Activated T-helper 1 cell treated with anti-CD3 and anti-CD28 coated beads, Interleukin-12 subunit alpha, Interleukin-12 subunit beta, Interleukin-2, Interleukin-4 antibody, amounts not matched to agents 30 ng/mL and 10 ng/mL and 1 ng/mL, durations not matched to agents 14 hours and 24 hours and 36 hours (primary cell): ENCODE measurements at regions not wholly inside any gene's neighbourhood (a gene's known extent, or its start where the extent isn't known, plus 50 kb on each side); places are given as distances from the start of the nearest gene placed in this dataset.
A peak's percentile ranks its signal among the peaks of the same experiment; 100 is the strongest.

Experiments
- DNase-seq: peaks from one replicate; pipeline ENCODE4 v3.0.0; 2021; ENCODE audit warnings: low spot score
- H3K27ac Mint-ChIP-seq: one replicate; pipeline ENCODE4 v1.8.0; 2021; ENCODE audit warnings: mild to moderate bottlenecking, mixed read lengths
- H3K27me3 Mint-ChIP-seq: one replicate; pipeline ENCODE4 v1.8.0; 2022; ENCODE audit warnings: mild to moderate bottlenecking, moderate library complexity, mixed read lengths; ENCODE audit not compliant: insufficient read depth
- H3K36me3 Mint-ChIP-seq: one replicate; pipeline ENCODE4 v1.8.0; 2021; ENCODE audit warnings: low read depth, mixed read lengths
- H3K4me1 Mint-ChIP-seq: one replicate; pipeline ENCODE4 v1.8.0; 2021; ENCODE audit warnings: low read depth, mixed read lengths
- H3K4me3 Mint-ChIP-seq: one replicate; pipeline ENCODE4 v1.8.0; 2021; ENCODE audit warnings: mild to moderate bottlenecking, moderate library complexity, mixed read lengths
- H3K9me3 Mint-ChIP-seq: one replicate; pipeline ENCODE4 v1.8.0; 2021; ENCODE audit warnings: mixed read lengths
- intact Hi-C: fragments of 100-400 bp; cut with micrococcal nuclease; formaldehyde crosslinking; loops from one replicate; pipeline ENCODE4 v1.15.1; 2024

GRCh38 chr10:33126742-33127141, 168.7 kb upstream of the ITGB1 start:
- H3K36me3 Mint-ChIP-seq: no peaks in the 10 kb centered on the region
- peak overlapping the region; percentile 80 for H3K27ac Mint-ChIP-seq
- no peaks in the 10 kb centered on the region for H3K27me3 Mint-ChIP-seq
- H3K9me3 Mint-ChIP-seq: no peaks in the 10 kb centered on the region
- intact Hi-C loops: loop anchor here (1.0 kb wide), 1 partner anchor 8 kb away; no protein-coding TSS in a partner anchor
- DNase-seq: no peak
- H3K4me1 Mint-ChIP-seq: peaks cover 28% of the 10 kb centered on the region
- no peak overlapping the region for H3K4me3 Mint-ChIP-seq

DNA sequence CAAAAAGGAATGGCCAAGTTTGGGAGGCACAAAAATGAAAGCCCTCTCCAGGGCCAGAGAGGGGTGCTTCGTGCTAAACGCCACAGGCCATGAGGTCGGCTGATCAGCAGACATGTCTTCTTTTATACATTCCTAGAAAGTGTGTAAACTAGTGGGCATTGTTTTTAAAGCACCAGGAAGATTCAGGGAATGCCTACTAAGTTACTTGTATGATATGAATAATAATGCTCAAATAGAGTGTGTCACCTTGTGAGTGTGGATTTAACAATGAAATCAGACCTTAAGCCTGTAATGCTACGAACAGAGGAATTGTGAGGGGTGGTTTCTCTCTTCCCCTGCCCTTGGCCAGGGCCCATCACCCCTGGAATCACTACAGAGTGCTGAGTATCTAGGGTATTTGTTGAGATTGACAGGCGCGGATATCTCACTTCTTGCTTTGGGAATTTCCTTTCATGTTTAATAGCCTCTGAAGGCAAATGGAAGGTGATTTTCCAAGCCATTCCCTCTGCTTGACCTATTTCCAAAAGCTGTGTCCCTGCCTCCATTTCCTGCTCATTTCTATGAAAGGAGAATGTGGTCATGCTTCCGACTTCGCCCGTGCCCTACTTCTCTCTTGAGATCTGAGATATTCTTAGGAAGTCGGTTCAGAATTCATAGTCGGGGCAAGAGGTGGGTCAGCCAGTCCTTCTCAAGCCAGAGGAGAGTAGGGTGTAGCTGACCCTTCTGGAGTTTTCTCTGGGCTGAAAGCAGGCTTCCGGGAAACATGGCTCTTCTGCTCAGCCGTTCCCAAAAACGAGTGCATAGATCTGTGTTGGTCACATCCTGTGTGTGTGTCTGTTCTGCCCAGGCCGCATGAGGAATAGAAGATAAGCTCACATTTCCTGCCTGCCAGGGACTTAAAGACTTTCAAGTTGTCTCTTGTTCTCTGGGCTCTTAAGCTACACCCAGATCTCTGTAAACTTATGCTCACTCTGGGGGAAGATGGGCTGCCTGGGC, 167.8 kb upstream of the ITGB1 start:
- Mint-ChIP-seq H3K27me3 (no peaks in the 10 kb centered on the region), H3K36me3 (no peaks in the 10 kb centered on the region), H3K27ac (peak overlapping the region; percentile 80), H3K9me3 (no peaks in the 10 kb centered on the region), H3K4me1 (peaks cover 31% of the 10 kb centered on the region), H3K4me3 (peak overlapping the region; percentile 28)
- intact Hi-C loops: loop anchor here (1.0 kb wide), 1 partner anchor 8 kb away; no protein-coding TSS in a partner anchor
- DNase-seq: peak; percentile 24

DNA sequence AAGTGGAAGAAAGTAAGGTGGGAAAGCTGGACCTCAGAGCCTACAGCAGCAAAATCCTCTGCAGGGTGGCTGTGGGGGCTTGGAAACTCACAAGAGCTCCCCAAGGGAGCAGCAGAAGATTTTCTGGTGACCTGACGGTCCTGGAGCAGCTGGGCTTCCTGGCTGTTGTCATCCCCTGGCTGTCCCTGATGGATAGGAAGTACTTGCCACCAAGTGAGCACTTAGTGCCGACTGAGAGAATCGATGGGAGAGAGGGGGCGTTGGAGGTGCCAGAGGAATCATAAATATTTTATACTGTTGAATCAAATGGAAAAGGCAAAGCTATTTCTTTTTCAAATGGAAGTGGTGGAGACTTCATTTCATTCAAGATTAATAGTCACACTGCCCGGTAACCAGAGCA, 167.1 kb upstream of the ITGB1 start:
- no peak overlapping the region for H3K4me3 Mint-ChIP-seq
- DNase-seq: no peak
- no peak overlapping the region for H3K27ac Mint-ChIP-seq
- H3K9me3 Mint-ChIP-seq: no peaks in the 10 kb centered on the region
- H3K27me3 Mint-ChIP-seq: no peaks in the 10 kb centered on the region
- intact Hi-C loops: no loop called here
- no peaks in the 10 kb centered on the region for H3K36me3 Mint-ChIP-seq
- peaks cover 36% of the 10 kb centered on the region for H3K4me1 Mint-ChIP-seq

DNA sequence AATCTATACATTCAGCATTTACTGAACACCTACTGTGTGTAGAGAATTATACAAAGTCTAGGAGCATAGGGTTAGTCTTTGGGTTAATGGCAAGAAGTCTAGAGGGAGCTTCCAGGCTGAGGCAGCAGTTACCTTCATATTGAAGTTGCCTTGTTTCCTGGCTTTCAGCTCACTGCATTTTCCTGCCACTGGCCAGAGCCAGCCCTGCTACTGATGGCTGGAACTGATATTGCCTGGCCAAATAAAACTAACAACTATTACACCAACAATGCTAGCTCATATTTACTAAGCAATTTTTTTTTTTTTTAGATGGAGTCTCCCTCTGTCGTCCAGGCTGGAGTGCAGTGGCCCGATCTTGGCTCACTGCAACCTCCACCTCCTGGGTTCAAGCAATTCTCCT, 165.7 kb upstream of the ITGB1 start:
- peaks cover 41% of the 10 kb centered on the region for H3K4me1 Mint-ChIP-seq
- no peak overlapping the region for H3K4me3 Mint-ChIP-seq
- H3K27me3 Mint-ChIP-seq: no peaks in the 10 kb centered on the region
- intact Hi-C loops: no loop called here
- H3K9me3 Mint-ChIP-seq: no peaks in the 10 kb centered on the region
- DNase-seq: no peak
- H3K27ac Mint-ChIP-seq: no peak overlapping the region
- no peaks in the 10 kb centered on the region for H3K36me3 Mint-ChIP-seq

- Mint-ChIP-seq H3K9me3 (no peaks in the 10 kb centered on the region), H3K27ac (peak overlapping the region; percentile 13), H3K4me1 (peaks cover 45% of the 10 kb centered on the region), H3K4me3 (no peak overlapping the region), H3K27me3 (no peaks in the 10 kb centered on the region), H3K36me3 (no peaks in the 10 kb centered on the region)
- intact Hi-C loops: no loop called here
- DNase-seq: no peak
These were observed 164.2 kb upstream of the ITGB1 start for GRCh38 chr10:33122014-33122809.

- intact Hi-C loops: loop anchor here (1.0 kb wide), 6 partner anchors 14 to 742 kb away; no protein-coding TSS in a partner anchor
- peaks cover 45% of the 10 kb centered on the region for H3K4me1 Mint-ChIP-seq
- H3K36me3 Mint-ChIP-seq: no peaks in the 10 kb centered on the region
- no peaks in the 10 kb centered on the region for H3K9me3 Mint-ChIP-seq
- DNase-seq: no peak
- peak overlapping the region; percentile 2 for H3K4me3 Mint-ChIP-seq
- no peaks in the 10 kb centered on the region for H3K27me3 Mint-ChIP-seq
- peak overlapping the region; percentile 57 for H3K27ac Mint-ChIP-seq
These were observed 162.7 kb upstream of the ITGB1 start for GRCh38 chr10:33120700-33121099.

DNA sequence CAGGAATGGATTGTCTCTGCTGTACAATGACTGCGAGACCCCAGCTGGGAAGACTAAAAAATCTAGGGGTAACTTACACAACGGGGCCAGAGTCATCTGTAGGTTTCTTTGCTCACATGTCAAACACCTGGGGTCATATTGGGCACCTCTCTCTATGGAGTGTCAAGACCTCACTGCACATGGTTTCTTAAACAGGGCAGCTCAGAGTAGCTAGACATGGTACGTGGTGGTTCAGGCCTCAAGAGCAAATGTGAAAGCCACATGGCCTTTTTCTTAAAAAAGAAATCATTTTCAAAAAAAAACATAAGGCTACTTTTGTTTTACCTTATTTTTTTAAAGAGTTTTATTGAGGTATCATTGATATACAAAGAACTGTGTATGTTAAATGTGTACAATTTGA, 162.2 kb upstream of the ITGB1 start:
- no peaks in the 10 kb centered on the region for H3K9me3 Mint-ChIP-seq
- DNase-seq: no peak
- intact Hi-C loops: loop anchor here (1.0 kb wide), 6 partner anchors 14 to 742 kb away; no protein-coding TSS in a partner anchor
- peak overlapping the region; percentile 57 for H3K27ac Mint-ChIP-seq
- peaks cover 44% of the 10 kb centered on the region for H3K4me1 Mint-ChIP-seq
- no peaks in the 10 kb centered on the region for H3K27me3 Mint-ChIP-seq
- H3K36me3 Mint-ChIP-seq: no peaks in the 10 kb centered on the region
- H3K4me3 Mint-ChIP-seq: no peak overlapping the region

- H3K4me3 Mint-ChIP-seq: no peak overlapping the region
- no peak for DNase-seq
- H3K36me3 Mint-ChIP-seq: no peaks in the 10 kb centered on the region
- no peak overlapping the region for H3K27ac Mint-ChIP-seq
- H3K27me3 Mint-ChIP-seq: no peaks in the 10 kb centered on the region
- H3K4me1 Mint-ChIP-seq: peaks cover 54% of the 10 kb centered on the region
- intact Hi-C loops: no loop called here
- H3K9me3 Mint-ChIP-seq: no peaks in the 10 kb centered on the region
These were observed 159.8 kb upstream of the ITGB1 start for GRCh38 chr10:33117816-33118215.

- Mint-ChIP-seq H3K36me3 (no peaks in the 10 kb centered on the region), H3K4me1 (peaks cover 60% of the 10 kb centered on the region), H3K9me3 (no peaks in the 10 kb centered on the region), H3K27me3 (no peaks in the 10 kb centered on the region), H3K4me3 (no peak overlapping the region), H3K27ac (no peak overlapping the region)
- intact Hi-C loops: no loop called here
- DNase-seq: no peak
These were observed 159.2 kb upstream of the ITGB1 start for GRCh38 chr10:33117230-33117629.

DNA sequence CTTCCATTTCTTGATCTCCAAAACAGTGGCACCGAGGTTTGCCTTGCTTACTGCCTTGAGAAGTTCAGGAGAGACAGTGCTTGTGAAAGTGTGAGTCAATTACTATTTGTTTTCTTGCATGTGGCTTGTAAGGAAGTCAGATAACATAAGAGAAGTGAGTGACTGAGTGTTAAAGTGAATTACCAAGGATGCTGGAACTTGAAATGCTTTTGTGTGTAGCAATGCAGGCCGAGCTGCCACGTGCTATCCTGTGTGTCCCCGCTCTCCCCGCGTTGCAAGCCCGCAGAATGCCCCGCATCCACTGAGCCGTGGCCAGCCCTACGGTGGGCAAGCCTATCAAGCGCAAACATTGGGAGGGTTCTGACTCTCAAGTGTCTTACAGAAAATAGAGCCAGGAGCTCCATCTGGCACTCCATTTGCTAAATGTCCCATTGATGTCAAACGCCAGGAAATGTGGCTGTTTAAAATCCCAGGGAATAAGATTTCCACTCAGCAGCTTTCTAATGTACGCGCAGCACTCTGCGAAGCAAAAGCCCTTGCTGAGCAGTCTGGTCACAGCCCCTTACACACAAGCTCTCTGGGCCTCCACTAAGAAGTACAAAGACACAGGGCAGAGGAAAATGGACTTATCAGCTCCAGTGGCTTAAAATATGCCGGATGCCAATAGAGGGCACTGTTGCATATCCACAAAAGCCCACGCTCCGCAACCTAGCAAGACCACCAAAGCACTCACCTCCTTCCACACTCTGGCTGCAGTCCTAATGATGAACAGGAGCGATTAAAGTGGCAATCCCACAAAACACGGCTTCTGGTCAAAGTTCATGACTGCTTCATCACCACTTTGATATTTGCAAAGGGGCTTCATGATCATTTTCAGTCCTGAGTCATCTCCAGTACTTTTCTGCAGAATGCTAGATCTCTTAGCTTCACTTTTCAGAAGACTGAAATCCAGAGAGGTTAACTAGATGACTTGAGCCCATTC, 158.0 kb upstream of the ITGB1 start:
- Mint-ChIP-seq H3K27me3 (no peaks in the 10 kb centered on the region), H3K36me3 (no peaks in the 10 kb centered on the region), H3K9me3 (no peaks in the 10 kb centered on the region), H3K4me3 (no peak overlapping the region), H3K4me1 (peaks cover 65% of the 10 kb centered on the region), H3K27ac (no peak overlapping the region)
- no peak for DNase-seq
- intact Hi-C loops: no loop called here

DNA sequence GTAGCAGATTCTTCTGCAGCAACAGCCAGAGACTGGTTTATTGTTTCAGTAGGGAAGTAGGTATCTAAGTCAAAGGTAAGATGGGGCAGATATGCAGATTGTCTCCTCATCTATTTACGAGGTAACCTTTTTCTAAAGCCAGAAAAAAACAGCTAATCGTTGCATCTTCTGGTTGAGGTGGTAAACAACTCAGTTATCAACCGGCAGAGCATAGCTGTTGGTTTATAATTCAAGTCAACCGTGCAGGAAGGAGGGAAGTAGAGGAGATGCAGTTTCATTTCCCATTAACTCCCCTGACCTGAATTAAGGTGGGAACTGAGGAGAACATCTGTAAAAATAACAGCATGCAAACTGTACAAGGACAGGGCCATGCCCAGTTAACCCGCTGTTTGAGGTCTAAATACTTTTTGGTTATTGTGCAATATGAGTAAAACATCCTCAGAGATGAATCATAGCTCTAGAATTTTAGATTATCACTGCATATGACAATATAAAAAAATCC, 156.5 kb upstream of the ITGB1 start:
- Mint-ChIP-seq H3K27me3 (no peaks in the 10 kb centered on the region), H3K4me3 (peak overlapping the region; percentile 25), H3K36me3 (no peaks in the 10 kb centered on the region), H3K9me3 (no peaks in the 10 kb centered on the region), H3K4me1 (peaks cover 65% of the 10 kb centered on the region), H3K27ac (no peak overlapping the region)
- intact Hi-C loops: no loop called here
- no peak for DNase-seq

DNA sequence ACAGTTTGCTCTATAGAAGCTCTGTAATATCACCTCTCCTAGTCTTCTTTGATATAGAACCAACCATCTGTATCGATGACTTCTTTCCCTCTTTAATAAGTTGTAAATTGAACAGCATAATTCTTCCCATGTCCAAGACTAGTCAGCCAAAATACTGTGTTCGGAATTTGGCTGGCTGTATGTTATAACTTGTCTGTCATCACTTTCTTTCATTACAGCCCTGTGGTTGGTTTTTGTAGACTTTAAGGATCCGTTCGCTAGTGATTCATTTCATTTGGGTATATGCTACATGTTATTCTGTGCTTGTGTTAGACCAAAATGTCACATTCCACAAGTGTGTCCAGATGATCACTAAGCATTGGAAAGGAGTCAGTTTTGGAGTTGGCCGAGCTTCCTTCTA, 155.4 kb upstream of the ITGB1 start:
- no peaks in the 10 kb centered on the region for H3K36me3 Mint-ChIP-seq
- peaks cover 73% of the 10 kb centered on the region for H3K4me1 Mint-ChIP-seq
- intact Hi-C loops: no loop called here
- no peaks in the 10 kb centered on the region for H3K9me3 Mint-ChIP-seq
- no peaks in the 10 kb centered on the region for H3K27me3 Mint-ChIP-seq
- DNase-seq: no peak
- H3K4me3 Mint-ChIP-seq: no peak overlapping the region
- peak overlapping the region; percentile 8 for H3K27ac Mint-ChIP-seq
